Kidney epithelial cell (primary cell): ENCODE measurements at regions not wholly inside any gene's neighbourhood (a gene's known extent, or its start where the extent isn't known, plus 50 kb on each side); places are given as distances from the start of the nearest gene placed in this dataset.

Source experiments
- DNase-seq: peaks from one replicate; pipeline ENCODE4 v3.0.0-alpha.2; 2010; ENCODE audit warnings: low read depth
- H3K27me3 ChIP-seq: 2 replicates; pipeline ENCODE4 v1.6.0; 2011; ENCODE audit warnings: low read length; ENCODE audit not compliant: control insufficient read depth, insufficient read depth
- H3K36me3 ChIP-seq: 2 replicates; pipeline ENCODE4 v1.5.1; 2011; ENCODE audit warnings: low read length; ENCODE audit not compliant: control insufficient read depth, insufficient read depth
- H3K4me3 ChIP-seq: 2 replicates; pipeline ENCODE4 v1.5.1; 2011; ENCODE audit warnings: low read depth, mild to moderate bottlenecking, control low read depth, low read length
- CTCF ChIP-seq: IDR thresholded peaks from 2 replicates; pipeline ENCODE4 v1.5.1; 2011; ENCODE audit warnings: mild to moderate bottlenecking, moderate library complexity, low read length, control low read depth, inconsistent platforms; ENCODE audit not compliant: insufficient read depth, poor library complexity, severe bottlenecking

- no peak for DNase-seq
- H3K4me3 ChIP-seq: no peak overlapping the region
- H3K27me3 ChIP-seq: no peaks in the 10 kb centered on the region
- no peaks in the 10 kb centered on the region for H3K36me3 ChIP-seq
- TF ChIP-seq CTCF: no peak
Observed at GRCh38 chr11:70736937-70737640, 338.8 kb downstream of the CTTN start.

GRCh38 chr11:70737816-70738630 is 339.7 kb downstream of the CTTN start:
- no peaks in the 10 kb centered on the region for H3K27me3 ChIP-seq
- no peak for DNase-seq
- TF ChIP-seq CTCF: no peak
- H3K4me3 ChIP-seq: no peak overlapping the region
- H3K36me3 ChIP-seq: no peaks in the 10 kb centered on the region

- Histone ChIP-seq H3K27me3 (no peaks in the 10 kb centered on the region), H3K4me3 (no peak overlapping the region), H3K36me3 (no peaks in the 10 kb centered on the region)
- no peak for DNase-seq
- no peak for TF ChIP-seq CTCF
Observed at GRCh38 chr11:70738661-70739060, 340.3 kb downstream of the CTTN start.

GRCh38 chr11:70739091-70739490 is 340.8 kb downstream of the CTTN start:
- Histone ChIP-seq H3K4me3 (no peak overlapping the region), H3K36me3 (no peaks in the 10 kb centered on the region), H3K27me3 (no peaks in the 10 kb centered on the region)
- DNase-seq: no peak
- no peak for TF ChIP-seq CTCF

GRCh38 chr11:70739811-70740487 is 341.6 kb downstream of the CTTN start:
- H3K27me3 ChIP-seq: peaks cover 3% of the 10 kb centered on the region
- no peak for TF ChIP-seq CTCF
- no peak overlapping the region for H3K4me3 ChIP-seq
- H3K36me3 ChIP-seq: no peaks in the 10 kb centered on the region
- DNase-seq: no peak
